Keratinocyte (primary cell): ENCODE measurements at regions not wholly inside any gene's neighbourhood (a gene's known extent, or its start where the extent isn't known, plus 50 kb on each side); places are given as distances from the start of the nearest gene placed in this dataset.
"Not testable (repeated sequence)": the region's sequence is repeated elsewhere in the genome, so short reads cannot be mapped to it uniquely, and the experiment has no call there.

Experiments used
- DNase-seq: peaks from one replicate; pipeline ENCODE4 v3.0.0-alpha.2; 2011; ENCODE audit warnings: low read depth, missing footprints, low spot score
- FAIRE-seq: peaks from 2 replicates; lab custom pipeline; 2011; peaks lifted over from hg19 to GRCh38; lab: Jason Lieb, UNC
- H2AFZ ChIP-seq: 2 replicates; pipeline ENCODE4 v1.6.0; 2012; ENCODE audit warnings: low read length, control low read depth, inconsistent platforms; ENCODE audit not compliant: control insufficient read depth
- H3K27ac ChIP-seq: 2 replicates; pipeline ENCODE4 v1.5.1; 2011; ENCODE audit warnings: low read length; ENCODE audit not compliant: control insufficient read depth, insufficient read depth
- H3K27me3 ChIP-seq: 3 replicates; pipeline ENCODE4 v1.6.0; 2011; ENCODE audit warnings: low read length; ENCODE audit not compliant: control insufficient read depth, insufficient read depth; ENCODE audit errors: extremely low read depth
- H3K36me3 ChIP-seq, 2 experiments: 2 replicates in 1 of 2; 3 replicates in 1 of 2; pipeline ENCODE4 v1.5.1; 2011; ENCODE audit warnings: low read length in 2 of 2, mild to moderate bottlenecking in 1 of 2; ENCODE audit not compliant: control insufficient read depth in 2 of 2, insufficient read depth in 2 of 2; ENCODE audit errors: extremely low read depth in 1 of 2
- H3K4me1 ChIP-seq: 3 replicates; pipeline ENCODE4 v1.5.1; 2011; ENCODE audit warnings: low read length; ENCODE audit not compliant: control insufficient read depth, insufficient read depth; ENCODE audit errors: extremely low read depth
- H3K4me2 ChIP-seq: 3 replicates; pipeline ENCODE4 v1.6.0; 2011; ENCODE audit warnings: low read depth, low read length; ENCODE audit not compliant: control insufficient read depth, insufficient read depth; ENCODE audit errors: extremely low read depth
- H3K4me3 ChIP-seq, 3 experiments: fragments of 200-600 bp in 1 of 3; sonication (generic) in 1 of 3; 2 replicates in 2 of 3; 3 replicates in 1 of 3; pipeline ENCODE4 v1.5.1; 2011 to 2016; ENCODE audit warnings: low read length in 3 of 3, mild to moderate bottlenecking in 3 of 3, control low read depth in 2 of 3, inconsistent platforms in 1 of 3, low read depth in 1 of 3, mixed read lengths in 1 of 3, mixed run types in 1 of 3, moderate library complexity in 1 of 3; ENCODE audit not compliant: control insufficient read depth in 2 of 3, insufficient read depth in 2 of 3; ENCODE audit errors: extremely low read depth in 1 of 3
- H3K79me2 ChIP-seq: 2 replicates; pipeline ENCODE4 v1.6.0; 2012; ENCODE audit warnings: low read length; ENCODE audit not compliant: control insufficient read depth, insufficient read depth
- H3K9ac ChIP-seq: 3 replicates; pipeline ENCODE4 v1.6.0; 2011; ENCODE audit warnings: low read length; ENCODE audit not compliant: control insufficient read depth, insufficient read depth; ENCODE audit errors: extremely low read depth
- H3K9me1 ChIP-seq: 3 replicates; pipeline ENCODE4 v1.6.0; 2011; ENCODE audit warnings: low read length; ENCODE audit not compliant: control insufficient read depth, insufficient read depth; ENCODE audit errors: extremely low read depth
- H3K9me3 ChIP-seq: 2 replicates; pipeline ENCODE4 v1.5.1; 2012; ENCODE audit warnings: low read depth, low read length; ENCODE audit not compliant: control insufficient read depth
- H4K20me1 ChIP-seq: 3 replicates; pipeline ENCODE4 v1.6.0; 2011; ENCODE audit warnings: low read length; ENCODE audit not compliant: control insufficient read depth, insufficient read depth; ENCODE audit errors: extremely low read depth
- EZH2 ChIP-seq: IDR thresholded peaks from one replicate; pipeline ENCODE4 v1.6.1; 2012; ENCODE audit warnings: inconsistent platforms, mild to moderate bottlenecking, low read length, moderate library complexity
- dilution Hi-C: fragments of 300-500 bp; cut with MboI; formaldehyde crosslinking; loops from one replicate; pipeline ENCODE4 v1.7.0; 2020; ENCODE audit warnings: low sequenced_read_pairs; ENCODE audit not compliant: extremely low pct_ligation_motif_present
- TF ChIP-seq, protein P1 (sequence below), 3 experiments: IDR thresholded peaks in 1 of 3; conservative IDR thresholded peaks in 1 of 3; optimal IDR thresholded peaks in 1 of 3; 2 replicates in 2 of 3; 3 replicates in 1 of 3; pipeline versions ENCODE3 to v1.5.1; 2011; ENCODE audit warnings: low read length in 3 of 3, mild to moderate bottlenecking in 3 of 3, moderate library complexity in 2 of 3, control low read depth in 1 of 3, inconsistent platforms in 1 of 3; ENCODE audit not compliant: insufficient read depth in 2 of 3; ENCODE audit errors: extremely low read depth in 1 of 3

- H3K9me1 ChIP-seq = no peaks in the 10 kb centered on the region
- H3K79me2 ChIP-seq = no peaks in the 10 kb centered on the region
- H3K9me3 ChIP-seq = no peaks in the 10 kb centered on the region
- no peak for FAIRE-seq
- no peak overlapping the region for H3K4me3 ChIP-seq
- no peaks in the 10 kb centered on the region for H3K36me3 ChIP-seq
- dilution Hi-C loops = no loop called here
- H3K27ac ChIP-seq = no peak overlapping the region
- DNase-seq = no peak
- H3K4me1 ChIP-seq = no peaks in the 10 kb centered on the region
- H3K9ac ChIP-seq = no peak overlapping the region
- H3K27me3 ChIP-seq = no peaks in the 10 kb centered on the region
- TF ChIP-seq, protein P1, sequence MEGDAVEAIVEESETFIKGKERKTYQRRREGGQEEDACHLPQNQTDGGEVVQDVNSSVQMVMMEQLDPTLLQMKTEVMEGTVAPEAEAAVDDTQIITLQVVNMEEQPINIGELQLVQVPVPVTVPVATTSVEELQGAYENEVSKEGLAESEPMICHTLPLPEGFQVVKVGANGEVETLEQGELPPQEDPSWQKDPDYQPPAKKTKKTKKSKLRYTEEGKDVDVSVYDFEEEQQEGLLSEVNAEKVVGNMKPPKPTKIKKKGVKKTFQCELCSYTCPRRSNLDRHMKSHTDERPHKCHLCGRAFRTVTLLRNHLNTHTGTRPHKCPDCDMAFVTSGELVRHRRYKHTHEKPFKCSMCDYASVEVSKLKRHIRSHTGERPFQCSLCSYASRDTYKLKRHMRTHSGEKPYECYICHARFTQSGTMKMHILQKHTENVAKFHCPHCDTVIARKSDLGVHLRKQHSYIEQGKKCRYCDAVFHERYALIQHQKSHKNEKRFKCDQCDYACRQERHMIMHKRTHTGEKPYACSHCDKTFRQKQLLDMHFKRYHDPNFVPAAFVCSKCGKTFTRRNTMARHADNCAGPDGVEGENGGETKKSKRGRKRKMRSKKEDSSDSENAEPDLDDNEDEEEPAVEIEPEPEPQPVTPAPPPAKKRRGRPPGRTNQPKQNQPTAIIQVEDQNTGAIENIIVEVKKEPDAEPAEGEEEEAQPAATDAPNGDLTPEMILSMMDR (optimal IDR thresholded peaks at IDR 0.05 in 1 of 3, IDR thresholded peaks at IDR 0.05 in 1 of 3, conservative IDR thresholded peaks at IDR 0.05 in 1 of 3; ENCODE audit: extremely low read depth in 1 of 3, insufficient read depth in 2 of 3, low read length in 3 of 3) = no peak
- no peak for TF ChIP-seq EZH2
- H4K20me1 ChIP-seq = no peaks in the 10 kb centered on the region
- H2AFZ ChIP-seq = no peak overlapping the region
- H3K4me2 ChIP-seq = no peak overlapping the region
Measured at GRCh38 chr2:175677880-175678279, 324.2 kb downstream of the LNPK start.

GRCh38 chr2:175676813-175677212 lies 325.3 kb downstream of the LNPK start:
- Histone ChIP-seq H3K4me1 (no peaks in the 10 kb centered on the region), H2AFZ (no peak overlapping the region), H3K9me3 (no peaks in the 10 kb centered on the region), H3K4me3 (no peak overlapping the region), H3K9ac (no peak overlapping the region), H3K79me2 (no peaks in the 10 kb centered on the region), H3K27me3 (no peaks in the 10 kb centered on the region), H3K27ac (no peak overlapping the region), H3K36me3 (no peaks in the 10 kb centered on the region), H3K4me2 (no peak overlapping the region), H4K20me1 (no peaks in the 10 kb centered on the region), H3K9me1 (no peaks in the 10 kb centered on the region)
- TF ChIP-seq EZH2 = no peak
- TF ChIP-seq, protein P1 (optimal IDR thresholded peaks at IDR 0.05 in 1 of 3, IDR thresholded peaks at IDR 0.05 in 1 of 3, conservative IDR thresholded peaks at IDR 0.05 in 1 of 3; ENCODE audit: extremely low read depth in 1 of 3, insufficient read depth in 2 of 3, low read length in 3 of 3) = no peak
- FAIRE-seq (no peak), DNase-seq (no peak)
- dilution Hi-C loops = no loop called here

- H3K36me3 ChIP-seq, DNase-seq, H3K4me1 ChIP-seq, FAIRE-seq, H3K27ac ChIP-seq, H3K79me2 ChIP-seq, H3K27me3 ChIP-seq, dilution Hi-C loops, H4K20me1 ChIP-seq, H3K4me2 ChIP-seq, H3K9ac ChIP-seq, H2AFZ ChIP-seq, H3K4me3 ChIP-seq, H3K9me3 ChIP-seq, H3K9me1 ChIP-seq: not testable (repeated sequence)
Measured at GRCh38 chr2:175668804-175669203, 333.3 kb downstream of the LNPK start.
